ENCODE measurements at regions not wholly inside any gene's neighbourhood (a gene's known extent, or its start where the extent isn't known, plus 50 kb on each side); places are given as distances from the start of the nearest gene placed in this dataset.

DNA sequence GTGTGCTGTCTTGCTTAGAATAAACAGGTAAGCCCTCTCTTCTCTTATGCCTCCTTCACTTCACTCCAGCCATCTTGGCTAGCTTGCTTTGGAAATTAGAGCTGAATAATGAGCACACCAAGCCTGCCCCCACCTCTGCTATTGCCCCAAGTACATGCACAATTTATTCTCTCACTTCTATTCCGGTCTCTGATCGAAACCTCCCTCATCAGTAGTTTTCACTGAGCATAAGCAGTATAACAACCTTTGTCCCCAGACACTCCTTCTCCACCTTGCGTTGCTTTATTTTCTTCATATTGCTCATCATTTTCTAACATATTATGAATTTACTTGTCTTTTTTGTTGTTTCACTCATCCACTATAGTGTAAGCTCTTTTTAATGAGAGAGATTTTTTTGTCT, 253.4 kb downstream of the GXYLT1 start:
- TF ChIP-seq GATA3 (IDR thresholded peaks at IDR 0.05; ENCODE audit: low read depth, low read length) = no peak
- no peak for TF ChIP-seq GATA2 (IDR thresholded peaks at IDR 0.05; ENCODE audit: low read depth, low read length)
